PFSK-1 (cell line): ENCODE measurements at regions not wholly inside any gene's neighbourhood (a gene's known extent, or its start where the extent isn't known, plus 50 kb on each side); places are given as distances from the start of the nearest gene placed in this dataset.

Experiments
- FOXP2 ChIP-seq: optimal IDR thresholded peaks from 2 replicates; pipeline ENCODE3; 2011; ENCODE audit warnings: borderline replicate concordance, control low read depth, inconsistent platforms; ENCODE audit not compliant: insufficient read depth; ENCODE audit errors: extremely low read length, extremely low read depth
- POLR2AphosphoS5 ChIP-seq: IDR thresholded peaks from 2 replicates; pipeline ENCODE4 v1.6.1; 2012; ENCODE audit warnings: low read depth, mild to moderate bottlenecking, control low read depth, low read length, moderate library complexity
- SIN3A ChIP-seq: IDR thresholded peaks from 2 replicates; pipeline ENCODE4 v1.6.1; 2012; ENCODE audit warnings: mild to moderate bottlenecking, low read length, moderate library complexity, borderline replicate concordance; ENCODE audit not compliant: insufficient read depth
- TAF1 ChIP-seq: IDR thresholded peaks from 2 replicates; pipeline ENCODE4 v1.6.1; 2012; ENCODE audit warnings: low read length, control low read depth, borderline replicate concordance; ENCODE audit not compliant: insufficient read depth
- TF ChIP-seq, protein P1 (sequence below), 2 experiments: IDR thresholded peaks; 2 replicates each; pipeline versions ENCODE4 v1.6.1 to v1.8.0; 2011 to 2012; ENCODE audit warnings: low read depth in 2 of 2, low read length in 2 of 2, control low read depth in 1 of 2, inconsistent platforms in 1 of 2, mild to moderate bottlenecking in 1 of 2, moderate library complexity in 1 of 2; ENCODE audit not compliant: insufficient read depth in 1 of 2

DNA sequence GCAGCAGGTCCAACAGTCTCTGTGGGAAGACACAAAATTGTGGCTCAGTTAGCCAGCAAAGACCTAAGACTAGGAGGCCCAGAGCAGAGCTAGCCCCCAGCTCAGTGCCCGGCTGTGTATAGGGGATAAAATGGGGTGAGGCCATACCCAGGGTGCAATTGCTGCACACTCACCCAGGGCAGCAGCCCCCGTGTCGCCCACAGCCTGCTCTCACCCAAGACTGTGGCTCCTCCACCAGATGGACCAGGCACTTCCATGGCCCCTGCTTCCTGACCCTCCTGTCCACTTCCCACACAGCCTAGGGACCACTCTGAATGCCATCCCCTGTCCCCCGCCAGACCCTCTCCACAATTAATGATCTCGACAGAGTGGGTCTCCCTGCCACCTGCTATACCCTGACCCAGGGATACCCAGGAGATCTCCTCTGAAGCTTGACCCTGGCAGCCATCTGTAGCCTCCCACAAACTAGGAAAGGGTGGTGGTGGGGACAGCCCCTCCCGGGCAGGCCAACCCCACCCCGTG is 85.7 kb downstream of the HS1BP3 start:
- TF ChIP-seq POLR2AphosphoS5 (no peak), SIN3A (no peak), FOXP2 (no peak), TAF1 (no peak)
- TF ChIP-seq, protein P1, sequence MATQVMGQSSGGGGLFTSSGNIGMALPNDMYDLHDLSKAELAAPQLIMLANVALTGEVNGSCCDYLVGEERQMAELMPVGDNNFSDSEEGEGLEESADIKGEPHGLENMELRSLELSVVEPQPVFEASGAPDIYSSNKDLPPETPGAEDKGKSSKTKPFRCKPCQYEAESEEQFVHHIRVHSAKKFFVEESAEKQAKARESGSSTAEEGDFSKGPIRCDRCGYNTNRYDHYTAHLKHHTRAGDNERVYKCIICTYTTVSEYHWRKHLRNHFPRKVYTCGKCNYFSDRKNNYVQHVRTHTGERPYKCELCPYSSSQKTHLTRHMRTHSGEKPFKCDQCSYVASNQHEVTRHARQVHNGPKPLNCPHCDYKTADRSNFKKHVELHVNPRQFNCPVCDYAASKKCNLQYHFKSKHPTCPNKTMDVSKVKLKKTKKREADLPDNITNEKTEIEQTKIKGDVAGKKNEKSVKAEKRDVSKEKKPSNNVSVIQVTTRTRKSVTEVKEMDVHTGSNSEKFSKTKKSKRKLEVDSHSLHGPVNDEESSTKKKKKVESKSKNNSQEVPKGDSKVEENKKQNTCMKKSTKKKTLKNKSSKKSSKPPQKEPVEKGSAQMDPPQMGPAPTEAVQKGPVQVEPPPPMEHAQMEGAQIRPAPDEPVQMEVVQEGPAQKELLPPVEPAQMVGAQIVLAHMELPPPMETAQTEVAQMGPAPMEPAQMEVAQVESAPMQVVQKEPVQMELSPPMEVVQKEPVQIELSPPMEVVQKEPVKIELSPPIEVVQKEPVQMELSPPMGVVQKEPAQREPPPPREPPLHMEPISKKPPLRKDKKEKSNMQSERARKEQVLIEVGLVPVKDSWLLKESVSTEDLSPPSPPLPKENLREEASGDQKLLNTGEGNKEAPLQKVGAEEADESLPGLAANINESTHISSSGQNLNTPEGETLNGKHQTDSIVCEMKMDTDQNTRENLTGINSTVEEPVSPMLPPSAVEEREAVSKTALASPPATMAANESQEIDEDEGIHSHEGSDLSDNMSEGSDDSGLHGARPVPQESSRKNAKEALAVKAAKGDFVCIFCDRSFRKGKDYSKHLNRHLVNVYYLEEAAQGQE (IDR thresholded peaks at IDR 0.05; ENCODE audit: insufficient read depth in 1 of 2, low read depth in 2 of 2, low read length in 2 of 2) = no peak

DNA sequence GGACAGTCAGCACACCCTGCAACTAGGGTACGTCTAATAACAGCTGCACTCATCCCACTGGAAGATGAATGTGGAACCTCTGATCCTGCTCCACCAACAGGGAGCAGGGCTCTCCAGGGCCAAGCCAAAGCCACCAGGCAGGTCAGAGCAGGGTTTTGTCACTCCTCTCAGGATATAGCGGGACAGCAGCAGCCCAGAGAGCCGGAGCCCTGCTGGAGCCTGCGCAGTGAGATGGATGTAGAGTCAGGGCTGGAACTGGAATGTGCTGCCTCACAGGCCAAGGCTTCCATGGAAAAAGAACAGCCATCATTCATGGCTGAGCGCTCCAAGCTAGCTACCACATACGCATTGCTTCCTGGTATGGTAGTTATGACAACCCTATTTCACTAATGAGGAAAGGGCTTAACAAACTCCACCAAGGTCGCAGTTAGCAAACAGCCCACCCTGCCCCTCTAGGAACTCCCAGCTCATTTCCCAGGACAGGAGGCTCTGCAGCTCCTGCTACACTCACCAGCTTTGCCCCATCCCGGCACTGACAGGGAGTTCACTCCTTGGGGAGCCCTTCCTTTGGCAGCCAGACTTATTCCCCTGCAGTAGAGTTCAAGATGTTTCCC is 85.2 kb downstream of the HS1BP3 start:
- TF ChIP-seq TAF1 = no peak
- no peak for TF ChIP-seq FOXP2
- TF ChIP-seq SIN3A = no peak
- TF ChIP-seq, protein P1 (IDR thresholded peaks at IDR 0.05; ENCODE audit: insufficient read depth in 1 of 2, low read depth in 2 of 2, low read length in 2 of 2) = no peak
- TF ChIP-seq POLR2AphosphoS5 = no peak

DNA sequence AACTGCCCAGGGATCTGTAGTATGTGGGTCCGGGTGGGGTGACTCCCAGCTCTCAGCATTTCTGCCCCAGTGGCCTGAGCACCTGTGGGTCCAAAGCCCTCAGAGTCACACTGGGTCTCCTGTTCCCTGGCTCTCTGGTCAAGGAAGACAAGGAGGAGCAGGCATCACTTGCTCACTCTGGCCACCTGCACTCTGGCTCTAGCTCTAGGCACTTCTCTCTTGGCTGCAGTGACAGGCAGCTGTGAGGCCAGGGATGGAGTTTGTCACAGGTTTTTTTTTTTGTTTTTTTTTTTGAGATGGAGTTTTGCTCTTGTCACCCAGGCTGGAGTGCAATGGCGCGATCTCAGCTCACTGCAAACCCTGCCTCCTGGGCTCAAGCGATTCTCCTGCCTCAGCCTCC is 84.6 kb downstream of the HS1BP3 start:
- TF ChIP-seq TAF1 (no peak), POLR2AphosphoS5 (no peak), FOXP2 (no peak), SIN3A (no peak)
- TF ChIP-seq, protein P1 (IDR thresholded peaks at IDR 0.05; ENCODE audit: insufficient read depth in 1 of 2, low read depth in 2 of 2, low read length in 2 of 2) = no peak

DNA sequence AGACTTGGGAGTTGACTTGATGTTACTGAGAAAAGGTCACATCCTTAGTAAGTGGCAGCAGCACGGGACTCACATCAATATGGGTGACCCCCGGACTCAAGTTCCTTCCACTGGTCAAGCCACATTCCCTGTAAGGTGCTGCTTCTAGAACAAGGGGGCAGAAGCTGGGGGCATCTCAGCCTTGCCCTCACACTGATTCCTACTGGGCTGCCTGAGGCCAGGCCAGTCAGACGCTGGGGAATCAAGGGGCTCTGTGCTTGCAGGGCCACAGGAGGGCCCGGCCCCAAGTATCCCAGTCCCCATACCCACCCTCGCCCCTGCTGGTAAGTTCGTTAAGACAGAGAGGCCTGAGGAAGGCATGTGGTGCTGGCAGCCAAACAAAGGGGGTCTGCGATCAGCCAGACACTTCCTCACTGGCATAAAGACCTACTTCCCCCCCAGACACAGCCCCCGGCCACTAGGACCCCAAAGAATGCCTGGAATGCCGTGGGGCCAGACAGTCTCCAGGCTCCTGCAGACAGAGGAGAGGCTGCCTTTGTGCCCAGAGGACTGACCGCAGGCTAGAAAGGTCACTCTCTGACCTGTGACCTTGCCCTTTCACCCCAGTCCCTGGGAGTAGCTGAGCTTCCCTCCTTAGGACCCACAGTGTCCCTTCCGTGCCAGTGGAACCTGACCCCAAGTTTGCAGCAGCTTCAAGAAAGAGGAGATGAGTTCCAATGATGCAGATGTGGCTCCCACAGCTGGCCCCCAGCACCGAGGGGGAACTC is 83.6 kb downstream of the HS1BP3 start:
- TF ChIP-seq, protein P1 (IDR thresholded peaks at IDR 0.05; ENCODE audit: insufficient read depth in 1 of 2, low read depth in 2 of 2, low read length in 2 of 2) = no peak
- TF ChIP-seq POLR2AphosphoS5 (no peak), SIN3A (no peak), TAF1 (no peak), FOXP2 (no peak)
